GM18505 (cell line): ENCODE measurements at regions not wholly inside any gene's neighbourhood (a gene's known extent, or its start where the extent isn't known, plus 50 kb on each side); places are given as distances from the start of the nearest gene placed in this dataset.

Source experiments
- ATAC-seq: cut with Tn5 transposase; IDR thresholded peaks from one replicate; pipeline ENCODE4 v1.9.1; 2021; ENCODE audit not compliant: unreplicated experiment
- POLR2A ChIP-seq: IDR thresholded peaks from 4 replicates; pipeline ENCODE4 v1.6.1; 2011; ENCODE audit warnings: borderline replicate concordance; ENCODE audit not compliant: insufficient read depth, insufficient read length; ENCODE audit errors: extremely low read depth

GRCh38 chr1:221644663-221645258 is 97.1 kb downstream of the DUSP10 start:
- ATAC-seq, result no peak
- TF ChIP-seq POLR2A, result no peak

DNA sequence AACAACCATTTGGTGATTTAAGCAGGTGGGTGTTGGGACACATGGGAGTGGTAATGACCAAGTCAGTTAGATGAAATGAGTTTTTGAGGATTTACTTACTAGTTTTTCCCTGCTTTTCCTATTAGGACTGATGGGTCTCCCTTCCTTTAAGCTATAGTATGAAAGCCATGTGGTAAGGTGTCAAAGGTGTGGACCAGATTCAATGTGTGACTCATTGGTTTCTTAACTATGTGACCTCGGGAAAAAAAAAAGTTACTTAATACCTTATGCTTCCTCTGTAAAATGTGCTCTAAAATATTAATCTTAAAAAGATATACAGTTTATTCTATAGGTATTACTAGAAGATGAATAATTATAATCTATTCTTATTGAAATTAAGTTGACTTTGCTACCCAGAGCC is 93.7 kb downstream of the DUSP10 start:
- no peak for TF ChIP-seq POLR2A

More for the DNA sequence above, 93.7 kb downstream of the DUSP10 start:
- no peak for ATAC-seq
